ENCODE measurements at regions not wholly inside any gene's neighbourhood (a gene's known extent, or its start where the extent isn't known, plus 50 kb on each side); places are given as distances from the start of the nearest gene placed in this dataset.

GRCh38 chr10:117727421-117727820, 184.9 kb downstream of the EMX2 start:
- Histone ChIP-seq H3K9me3 (ENCODE audit: control insufficient read depth in 2 of 2, low read length in 2 of 2) (no peaks in the 10 kb centered on the region), H3K4me3 (ENCODE audit: low read length in 2 of 2) (no peak overlapping the region), H3K27ac (ENCODE audit: low read depth in 2 of 2, low read length in 2 of 2) (no peak overlapping the region), H3K9ac (ENCODE audit: low read depth in 1 of 2, low read length in 2 of 2) (no peak overlapping the region), H3K36me3 (ENCODE audit: control insufficient read depth in 2 of 2, insufficient read depth in 2 of 2, low read length in 2 of 2) (no peaks in the 10 kb centered on the region), H3K27me3 (ENCODE audit: control insufficient read depth in 2 of 2, insufficient read depth in 2 of 2, low read length in 2 of 2) (peaks cover 0 to 5% of the 10 kb centered on the region in 2 donors), H3K4me1 (ENCODE audit: control insufficient read depth in 2 of 2, insufficient read depth in 2 of 2, low read length in 2 of 2) (no peaks in the 10 kb centered on the region)

- Histone ChIP-seq H3K4me3 (ENCODE audit: low read length in 2 of 2) (no peak overlapping the region), H3K4me1 (ENCODE audit: control insufficient read depth in 2 of 2, insufficient read depth in 2 of 2, low read length in 2 of 2) (no peaks in the 10 kb centered on the region), H3K9ac (ENCODE audit: low read depth in 1 of 2, low read length in 2 of 2) (no peak overlapping the region), H3K27me3 (ENCODE audit: control insufficient read depth in 2 of 2, insufficient read depth in 2 of 2, low read length in 2 of 2) (peaks cover 0 to 5% of the 10 kb centered on the region in 2 donors), H3K9me3 (ENCODE audit: control insufficient read depth in 2 of 2, low read length in 2 of 2) (no peaks in the 10 kb centered on the region), H3K36me3 (ENCODE audit: control insufficient read depth in 2 of 2, insufficient read depth in 2 of 2, low read length in 2 of 2) (no peaks in the 10 kb centered on the region), H3K27ac (ENCODE audit: low read depth in 2 of 2, low read length in 2 of 2) (no peak overlapping the region)
Measured at GRCh38 chr10:117728087-117728486, 185.5 kb downstream of the EMX2 start.

GRCh38 chr10:117729156-117729555, 186.6 kb downstream of the EMX2 start:
- Histone ChIP-seq H3K27ac (ENCODE audit: low read depth in 2 of 2, low read length in 2 of 2) (no peak overlapping the region), H3K27me3 (ENCODE audit: control insufficient read depth in 2 of 2, insufficient read depth in 2 of 2, low read length in 2 of 2) (peaks cover 0 to 8% of the 10 kb centered on the region in 2 donors)

GRCh38 chr10:117731121-117731791, 188.7 kb downstream of the EMX2 start:
- H3K9ac ChIP-seq (ENCODE audit: low read depth in 1 of 2, low read length in 2 of 2) = no peak overlapping the region
- no peaks in the 10 kb centered on the region for H3K4me1 ChIP-seq (ENCODE audit: control insufficient read depth in 2 of 2, insufficient read depth in 2 of 2, low read length in 2 of 2)
- no peak overlapping the region for H3K27ac ChIP-seq (ENCODE audit: low read depth in 2 of 2, low read length in 2 of 2)
- no peak overlapping the region for H3K4me3 ChIP-seq (ENCODE audit: low read length in 2 of 2)
- H3K27me3 ChIP-seq (ENCODE audit: control insufficient read depth in 2 of 2, insufficient read depth in 2 of 2, low read length in 2 of 2) = peaks cover 4 to 20% of the 10 kb centered on the region in 2 donors
- no peaks in the 10 kb centered on the region for H3K36me3 ChIP-seq (ENCODE audit: control insufficient read depth in 2 of 2, insufficient read depth in 2 of 2, low read length in 2 of 2)
- H3K9me3 ChIP-seq (ENCODE audit: control insufficient read depth in 2 of 2, low read length in 2 of 2) = no peaks in the 10 kb centered on the region

More at GRCh38 chr10:117729156-117729555, 186.6 kb downstream of the EMX2 start:
- H3K36me3 ChIP-seq (ENCODE audit: control insufficient read depth in 2 of 2, insufficient read depth in 2 of 2, low read length in 2 of 2) = no peaks in the 10 kb centered on the region
- no peak overlapping the region for H3K9ac ChIP-seq (ENCODE audit: low read depth in 1 of 2, low read length in 2 of 2)
- no peaks in the 10 kb centered on the region for H3K4me1 ChIP-seq (ENCODE audit: control insufficient read depth in 2 of 2, insufficient read depth in 2 of 2, low read length in 2 of 2)
- no peak overlapping the region for H3K4me3 ChIP-seq (ENCODE audit: low read length in 2 of 2)
- H3K9me3 ChIP-seq (ENCODE audit: control insufficient read depth in 2 of 2, low read length in 2 of 2) = no peaks in the 10 kb centered on the region

- Histone ChIP-seq H3K27me3 (ENCODE audit: control insufficient read depth in 2 of 2, insufficient read depth in 2 of 2, low read length in 2 of 2) (peaks cover 4 to 17% of the 10 kb centered on the region in 2 donors), H3K9me3 (ENCODE audit: control insufficient read depth in 2 of 2, low read length in 2 of 2) (no peaks in the 10 kb centered on the region), H3K27ac (ENCODE audit: low read depth in 2 of 2, low read length in 2 of 2) (no peak overlapping the region), H3K9ac (ENCODE audit: low read depth in 1 of 2, low read length in 2 of 2) (no peak overlapping the region), H3K4me1 (ENCODE audit: control insufficient read depth in 2 of 2, insufficient read depth in 2 of 2, low read length in 2 of 2) (no peaks in the 10 kb centered on the region), H3K36me3 (ENCODE audit: control insufficient read depth in 2 of 2, insufficient read depth in 2 of 2, low read length in 2 of 2) (no peaks in the 10 kb centered on the region), H3K4me3 (ENCODE audit: low read length in 2 of 2) (no peak overlapping the region)
Measured at GRCh38 chr10:117734731-117735405, 192.3 kb downstream of the EMX2 start.

- Histone ChIP-seq H3K9ac (ENCODE audit: low read depth in 1 of 2, low read length in 2 of 2) (no peak overlapping the region), H3K36me3 (ENCODE audit: control insufficient read depth in 2 of 2, insufficient read depth in 2 of 2, low read length in 2 of 2) (no peaks in the 10 kb centered on the region), H3K27me3 (ENCODE audit: control insufficient read depth in 2 of 2, insufficient read depth in 2 of 2, low read length in 2 of 2) (peaks cover 4 to 17% of the 10 kb centered on the region in 2 donors), H3K27ac (ENCODE audit: low read depth in 2 of 2, low read length in 2 of 2) (no peak overlapping the region), H3K9me3 (ENCODE audit: control insufficient read depth in 2 of 2, low read length in 2 of 2) (no peaks in the 10 kb centered on the region), H3K4me1 (ENCODE audit: control insufficient read depth in 2 of 2, insufficient read depth in 2 of 2, low read length in 2 of 2) (no peaks in the 10 kb centered on the region), H3K4me3 (ENCODE audit: low read length in 2 of 2) (no peak overlapping the region)
Measured at GRCh38 chr10:117736655-117737054, 194.1 kb downstream of the EMX2 start.

- H3K4me3 ChIP-seq (ENCODE audit: low read length in 2 of 2) = no peak overlapping the region
- H3K27me3 ChIP-seq (ENCODE audit: control insufficient read depth in 2 of 2, insufficient read depth in 2 of 2, low read length in 2 of 2) = peaks cover 0 to 8% of the 10 kb centered on the region in 2 donors
- H3K4me1 ChIP-seq (ENCODE audit: control insufficient read depth in 2 of 2, insufficient read depth in 2 of 2, low read length in 2 of 2) = no peaks in the 10 kb centered on the region
- H3K9ac ChIP-seq (ENCODE audit: low read depth in 1 of 2, low read length in 2 of 2) = no peak overlapping the region
- no peaks in the 10 kb centered on the region for H3K9me3 ChIP-seq (ENCODE audit: control insufficient read depth in 2 of 2, low read length in 2 of 2)
- no peaks in the 10 kb centered on the region for H3K36me3 ChIP-seq (ENCODE audit: control insufficient read depth in 2 of 2, insufficient read depth in 2 of 2, low read length in 2 of 2)
- no peak overlapping the region for H3K27ac ChIP-seq (ENCODE audit: low read depth in 2 of 2, low read length in 2 of 2)
Measured at GRCh38 chr10:117740088-117740487, 197.5 kb downstream of the EMX2 start.

GRCh38 chr10:117740691-117741222, 198.2 kb downstream of the EMX2 start:
- H3K4me3 ChIP-seq (ENCODE audit: low read length in 2 of 2) = no peak overlapping the region
- no peaks in the 10 kb centered on the region for H3K4me1 ChIP-seq (ENCODE audit: control insufficient read depth in 2 of 2, insufficient read depth in 2 of 2, low read length in 2 of 2)
- no peak overlapping the region for H3K27ac ChIP-seq (ENCODE audit: low read depth in 2 of 2, low read length in 2 of 2)
- no peaks in the 10 kb centered on the region for H3K36me3 ChIP-seq (ENCODE audit: control insufficient read depth in 2 of 2, insufficient read depth in 2 of 2, low read length in 2 of 2)
- no peak overlapping the region for H3K9ac ChIP-seq (ENCODE audit: low read depth in 1 of 2, low read length in 2 of 2)
- no peaks in the 10 kb centered on the region for H3K9me3 ChIP-seq (ENCODE audit: control insufficient read depth in 2 of 2, low read length in 2 of 2)
- H3K27me3 ChIP-seq (ENCODE audit: control insufficient read depth in 2 of 2, insufficient read depth in 2 of 2, low read length in 2 of 2) = peaks cover 2 to 3% of the 10 kb centered on the region in 2 donors

GRCh38 chr10:117741524-117741923, 199.0 kb downstream of the EMX2 start:
- Histone ChIP-seq H3K4me1 (ENCODE audit: control insufficient read depth in 2 of 2, insufficient read depth in 2 of 2, low read length in 2 of 2) (no peaks in the 10 kb centered on the region), H3K27ac (ENCODE audit: low read depth in 2 of 2, low read length in 2 of 2) (no peak overlapping the region), H3K9me3 (ENCODE audit: control insufficient read depth in 2 of 2, low read length in 2 of 2) (no peaks in the 10 kb centered on the region), H3K36me3 (ENCODE audit: control insufficient read depth in 2 of 2, insufficient read depth in 2 of 2, low read length in 2 of 2) (no peaks in the 10 kb centered on the region), H3K4me3 (ENCODE audit: low read length in 2 of 2) (no peak overlapping the region), H3K27me3 (ENCODE audit: control insufficient read depth in 2 of 2, insufficient read depth in 2 of 2, low read length in 2 of 2) (peaks cover 2% of the 10 kb centered on the region in 2 donors), H3K9ac (ENCODE audit: low read depth in 1 of 2, low read length in 2 of 2) (no peak overlapping the region)

- Histone ChIP-seq H3K9ac (ENCODE audit: low read depth in 1 of 2, low read length in 2 of 2) (no peak overlapping the region), H3K36me3 (ENCODE audit: control insufficient read depth in 2 of 2, insufficient read depth in 2 of 2, low read length in 2 of 2) (no peaks in the 10 kb centered on the region), H3K27me3 (ENCODE audit: control insufficient read depth in 2 of 2, insufficient read depth in 2 of 2, low read length in 2 of 2) (peaks cover 2% of the 10 kb centered on the region in 2 donors), H3K27ac (ENCODE audit: low read depth in 2 of 2, low read length in 2 of 2) (no peak overlapping the region), H3K9me3 (ENCODE audit: control insufficient read depth in 2 of 2, low read length in 2 of 2) (no peaks in the 10 kb centered on the region), H3K4me3 (ENCODE audit: low read length in 2 of 2) (no peak overlapping the region), H3K4me1 (ENCODE audit: control insufficient read depth in 2 of 2, insufficient read depth in 2 of 2, low read length in 2 of 2) (no peaks in the 10 kb centered on the region)
Measured at GRCh38 chr10:117743509-117743908, 201.0 kb downstream of the EMX2 start.

Measured in mucosa of rectum (tissue), 2 donors.